Mesothelial cell of epicardium (in vitro differentiated cells): ENCODE measurements at regions not wholly inside any gene's neighbourhood (a gene's known extent, or its start where the extent isn't known, plus 50 kb on each side); places are given as distances from the start of the nearest gene placed in this dataset.

Source experiments
- DNase-seq, 2 experiments: peaks; one replicate each; pipeline ENCODE4 v3.0.0; 2021; ENCODE audit warnings: low spot score in 2 of 2; ENCODE audit not compliant: unreplicated experiment in 2 of 2
- H3K27ac Mint-ChIP-seq: 2 replicates; pipeline ENCODE4 v1.8.0; 2021; ENCODE audit warnings: mixed read lengths
- H3K27me3 Mint-ChIP-seq: 2 replicates; pipeline ENCODE4 v1.8.0; 2021; ENCODE audit warnings: low read depth, mixed read lengths
- H3K36me3 Mint-ChIP-seq: 2 replicates; pipeline ENCODE4 v1.8.0; 2021; ENCODE audit warnings: mixed read lengths
- H3K4me1 Mint-ChIP-seq: 2 replicates; pipeline ENCODE4 v1.8.0; 2021; ENCODE audit warnings: mixed read lengths
- H3K4me3 Mint-ChIP-seq: 2 replicates; pipeline ENCODE4 v1.8.0; 2021; ENCODE audit warnings: mild to moderate bottlenecking, moderate library complexity, mixed read lengths
- H3K9me3 Mint-ChIP-seq: 2 replicates; pipeline ENCODE4 v1.8.0; 2021; ENCODE audit warnings: mixed read lengths
- TF ChIP-seq, protein P1 (sequence below): fragments of 200-600 bp; sonication (generic); IDR thresholded peaks from one replicate; pipeline ENCODE4 v1.5.0; 2021; ENCODE audit warnings: antibody characterized with exemption; ENCODE audit not compliant: unreplicated experiment

DNA sequence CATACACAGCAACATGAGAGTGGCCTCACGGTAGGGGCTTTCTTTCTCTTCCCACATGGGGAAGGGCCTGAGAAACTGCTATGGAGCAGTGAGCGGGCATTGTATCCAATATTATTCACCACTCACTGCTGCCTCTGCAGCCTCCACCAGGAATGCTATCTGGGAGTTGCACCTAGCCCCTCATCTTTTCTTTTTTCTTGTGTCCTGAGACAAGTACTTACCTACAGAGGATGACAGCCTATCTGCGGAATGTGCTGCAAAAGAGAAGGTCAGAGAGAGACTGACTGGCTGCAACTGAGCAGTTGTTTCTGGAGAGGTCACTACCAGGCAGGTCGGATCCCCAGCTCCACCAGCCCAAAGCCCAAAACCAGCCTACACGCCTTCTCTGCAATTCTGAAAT lies 52.1 kb upstream of the HTATIP2 start:
- H3K4me3 Mint-ChIP-seq = no peak overlapping the region
- H3K4me1 Mint-ChIP-seq = peaks cover 5% of the 10 kb centered on the region
- H3K9me3 Mint-ChIP-seq = no peaks in the 10 kb centered on the region
- H3K36me3 Mint-ChIP-seq = no peaks in the 10 kb centered on the region
- DNase-seq = no peak
- H3K27me3 Mint-ChIP-seq = peaks cover 6% of the 10 kb centered on the region
- H3K27ac Mint-ChIP-seq = no peak overlapping the region
- TF ChIP-seq, protein P1, sequence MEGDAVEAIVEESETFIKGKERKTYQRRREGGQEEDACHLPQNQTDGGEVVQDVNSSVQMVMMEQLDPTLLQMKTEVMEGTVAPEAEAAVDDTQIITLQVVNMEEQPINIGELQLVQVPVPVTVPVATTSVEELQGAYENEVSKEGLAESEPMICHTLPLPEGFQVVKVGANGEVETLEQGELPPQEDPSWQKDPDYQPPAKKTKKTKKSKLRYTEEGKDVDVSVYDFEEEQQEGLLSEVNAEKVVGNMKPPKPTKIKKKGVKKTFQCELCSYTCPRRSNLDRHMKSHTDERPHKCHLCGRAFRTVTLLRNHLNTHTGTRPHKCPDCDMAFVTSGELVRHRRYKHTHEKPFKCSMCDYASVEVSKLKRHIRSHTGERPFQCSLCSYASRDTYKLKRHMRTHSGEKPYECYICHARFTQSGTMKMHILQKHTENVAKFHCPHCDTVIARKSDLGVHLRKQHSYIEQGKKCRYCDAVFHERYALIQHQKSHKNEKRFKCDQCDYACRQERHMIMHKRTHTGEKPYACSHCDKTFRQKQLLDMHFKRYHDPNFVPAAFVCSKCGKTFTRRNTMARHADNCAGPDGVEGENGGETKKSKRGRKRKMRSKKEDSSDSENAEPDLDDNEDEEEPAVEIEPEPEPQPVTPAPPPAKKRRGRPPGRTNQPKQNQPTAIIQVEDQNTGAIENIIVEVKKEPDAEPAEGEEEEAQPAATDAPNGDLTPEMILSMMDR = no peak

DNA sequence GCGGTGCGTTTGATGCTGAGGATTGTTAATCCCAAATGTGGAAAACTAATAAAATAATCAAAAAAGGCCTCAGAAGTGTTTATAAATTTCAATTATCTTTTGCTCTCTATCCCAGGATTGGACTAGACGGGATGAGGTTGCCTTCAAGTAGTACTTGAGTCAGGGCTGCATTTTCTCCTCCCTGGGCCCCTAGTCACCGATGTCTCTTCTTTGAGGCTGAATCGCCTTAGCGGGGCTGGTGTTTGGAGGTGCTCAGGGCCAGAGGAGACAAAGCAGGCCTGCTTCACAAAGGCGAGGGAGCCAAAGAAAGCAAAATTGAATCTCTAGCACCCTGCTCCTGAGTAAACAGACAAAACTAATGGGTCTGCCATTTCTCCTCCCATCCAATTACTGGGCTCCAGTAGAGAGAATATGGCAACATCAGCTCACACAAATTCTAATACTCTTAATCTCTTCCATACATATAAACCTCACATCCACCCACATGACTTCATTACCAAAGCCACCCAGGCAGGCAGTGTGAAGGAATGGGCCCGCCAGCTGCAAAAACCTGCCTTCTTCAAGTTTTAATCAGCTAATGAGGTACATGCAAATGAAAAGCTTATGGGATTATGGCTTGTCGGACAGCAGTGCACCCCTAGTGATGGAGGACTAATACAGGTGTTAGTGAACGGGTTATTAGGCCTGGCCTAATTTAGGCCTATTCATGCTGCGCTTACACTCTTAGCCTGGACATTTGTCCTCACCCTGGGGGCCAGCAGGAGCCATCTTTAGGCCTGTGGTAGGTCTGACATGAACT lies 52.7 kb upstream of the HTATIP2 start:
- no peak overlapping the region for H3K4me3 Mint-ChIP-seq

DNA sequence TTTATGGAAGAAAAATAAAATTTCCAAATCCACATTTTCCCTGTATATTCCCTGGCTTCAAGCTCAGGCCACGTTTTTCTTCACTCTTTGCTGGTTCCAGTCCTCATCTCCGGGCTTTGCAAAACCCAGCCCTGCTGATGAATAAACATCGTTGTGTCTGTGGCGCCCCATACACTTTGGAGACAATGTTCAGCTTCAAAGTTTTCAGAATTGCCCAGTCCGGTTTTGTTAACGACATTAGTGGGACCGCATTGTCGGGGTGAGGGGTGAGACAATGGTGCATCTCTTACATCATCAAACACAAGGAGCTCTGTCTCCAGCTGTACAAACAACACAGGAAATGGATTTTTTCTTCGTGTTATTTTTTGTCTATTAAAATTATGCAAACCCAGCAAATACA lies 53.4 kb upstream of the HTATIP2 start:
- peaks cover 5% of the 10 kb centered on the region for H3K4me1 Mint-ChIP-seq
- peaks cover 13% of the 10 kb centered on the region for H3K27me3 Mint-ChIP-seq
- no peaks in the 10 kb centered on the region for H3K9me3 Mint-ChIP-seq
- H3K27ac Mint-ChIP-seq = no peak overlapping the region
- no peak overlapping the region for H3K4me3 Mint-ChIP-seq
- TF ChIP-seq, protein P1 = no peak
- no peak for DNase-seq
- H3K36me3 Mint-ChIP-seq = no peaks in the 10 kb centered on the region

More for the DNA sequence above, 52.7 kb upstream of the HTATIP2 start:
- no peaks in the 10 kb centered on the region for H3K36me3 Mint-ChIP-seq
- no peak for DNase-seq
- no peaks in the 10 kb centered on the region for H3K9me3 Mint-ChIP-seq
- peaks cover 5% of the 10 kb centered on the region for H3K4me1 Mint-ChIP-seq
- peaks cover 9% of the 10 kb centered on the region for H3K27me3 Mint-ChIP-seq
- TF ChIP-seq, protein P1 = no peak
- no peak overlapping the region for H3K27ac Mint-ChIP-seq

DNA sequence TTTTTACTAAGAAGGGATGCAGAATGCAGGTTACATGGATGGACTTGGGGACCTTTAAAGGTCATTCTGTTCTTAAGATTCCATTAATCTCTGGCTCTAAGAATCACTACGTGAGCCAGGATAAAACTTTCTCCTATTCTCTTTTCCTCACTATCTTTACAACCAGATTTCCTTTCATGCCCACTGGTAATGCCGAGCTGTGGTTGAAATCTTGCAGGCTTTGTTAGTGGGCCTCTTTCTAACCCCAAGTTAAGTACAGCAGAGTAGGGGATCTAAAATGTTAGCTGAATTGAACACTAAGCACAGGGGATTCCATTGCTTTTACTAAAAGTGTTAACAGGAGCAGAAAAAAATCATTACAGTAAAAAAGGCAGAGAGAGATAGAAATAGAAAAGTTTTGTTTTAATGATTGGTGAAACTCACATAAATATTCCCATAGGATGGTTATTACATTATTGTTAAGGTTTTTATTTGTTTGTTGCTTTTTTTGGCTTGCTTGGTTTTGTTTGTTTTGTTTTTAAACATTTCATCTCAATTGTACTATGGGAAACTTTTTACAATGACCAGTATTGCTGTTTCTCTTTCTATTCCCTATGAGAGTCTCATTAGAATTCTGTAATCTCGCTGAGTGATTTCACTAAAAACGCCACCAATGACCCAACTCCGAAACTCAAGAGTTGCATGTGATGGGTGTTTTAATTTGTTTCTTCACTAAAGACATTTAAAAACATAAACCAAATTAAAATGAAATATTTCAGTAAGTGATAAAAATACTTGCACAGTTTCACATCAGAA lies 54.1 kb upstream of the HTATIP2 start:
- Mint-ChIP-seq H3K4me1 (peaks cover 5% of the 10 kb centered on the region), H3K27me3 (peaks cover 17% of the 10 kb centered on the region), H3K27ac (peak overlapping the region; percentile 30), H3K9me3 (no peaks in the 10 kb centered on the region), H3K4me3 (no peak overlapping the region), H3K36me3 (no peaks in the 10 kb centered on the region)
- no peak for DNase-seq
- TF ChIP-seq, protein P1 = no peak

DNA sequence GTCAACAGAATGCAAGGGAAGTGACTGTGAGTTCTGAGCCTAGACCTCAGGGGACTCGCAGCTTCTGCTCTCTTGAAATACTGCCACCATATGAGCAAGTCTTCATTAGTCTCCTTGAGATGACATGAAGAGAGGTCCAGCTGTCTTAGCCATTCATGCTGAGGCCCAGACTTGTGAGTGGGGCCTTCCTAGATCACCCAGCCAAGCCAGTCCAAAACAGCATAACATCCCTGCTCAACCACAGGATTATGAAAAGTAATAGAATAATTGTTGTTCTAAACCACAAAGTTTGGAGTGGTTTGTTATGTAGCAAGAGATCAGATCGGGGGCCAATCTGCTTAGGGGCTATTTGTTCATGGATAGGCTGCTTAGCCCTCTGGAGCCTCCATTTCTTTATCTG lies 54.9 kb upstream of the HTATIP2 start:
- H3K4me3 Mint-ChIP-seq = no peak overlapping the region
- DNase-seq = no peak
- no peak overlapping the region for H3K27ac Mint-ChIP-seq
- H3K4me1 Mint-ChIP-seq = peaks cover 5% of the 10 kb centered on the region
- TF ChIP-seq, protein P1 = no peak
- no peaks in the 10 kb centered on the region for H3K9me3 Mint-ChIP-seq
- H3K27me3 Mint-ChIP-seq = peaks cover 20% of the 10 kb centered on the region
- no peaks in the 10 kb centered on the region for H3K36me3 Mint-ChIP-seq
